ENCODE measurements at regions not wholly inside any gene's neighbourhood (a gene's known extent, or its start where the extent isn't known, plus 50 kb on each side); places are given as distances from the start of the nearest gene placed in this dataset.
A peak's percentile ranks its signal among the peaks of the same experiment; 100 is the strongest.

DNA sequence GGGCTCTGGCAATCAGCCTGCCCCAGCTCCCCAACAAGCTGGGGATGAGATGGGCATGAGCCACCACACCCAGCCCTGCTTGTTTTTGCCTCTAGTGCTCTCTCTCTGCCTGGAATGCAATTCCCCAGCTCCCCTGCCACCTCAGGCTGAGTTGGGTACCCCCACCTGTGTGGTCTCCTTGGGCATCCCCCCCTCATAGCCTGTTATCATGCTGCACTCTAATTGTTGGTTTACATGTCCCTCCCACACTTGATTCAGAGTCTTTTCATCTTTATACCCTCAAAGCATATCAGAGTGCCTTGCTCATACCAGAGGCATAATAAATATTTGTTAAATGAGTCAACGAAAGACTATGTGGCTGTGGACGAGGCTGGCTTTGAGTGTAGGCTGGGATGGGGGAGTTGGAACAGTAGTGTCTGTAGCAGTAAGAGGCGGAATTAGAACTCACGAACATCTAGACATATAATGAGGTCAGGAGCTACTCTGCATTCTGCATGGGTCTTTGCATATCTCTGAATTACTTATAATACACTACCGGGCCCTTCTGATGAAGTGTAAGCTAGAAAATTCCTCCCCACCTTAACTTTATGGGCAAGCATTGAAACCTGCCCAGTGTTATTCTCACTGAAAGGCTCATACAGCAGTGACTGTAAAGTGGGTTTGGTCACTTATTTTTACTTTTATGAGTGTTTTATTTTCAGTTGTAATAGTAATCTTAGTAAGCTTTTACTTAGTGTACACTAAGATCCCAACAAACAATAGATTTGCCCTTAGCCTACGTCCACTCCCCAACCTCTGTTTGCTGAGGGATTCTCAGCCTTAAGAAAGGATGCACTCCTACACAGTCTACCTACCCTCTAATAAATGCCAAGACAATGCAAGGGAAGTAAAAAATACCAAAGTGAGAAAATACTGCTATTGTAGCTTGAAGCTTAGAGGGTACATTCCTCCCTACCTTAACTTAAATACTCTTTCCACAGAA lies 58.7 kb downstream of the EDN1 start:
- no peak overlapping the region for H3K9ac ChIP-seq (ENCODE audit: low read length)
- no peaks in the 10 kb centered on the region for H3K36me3 ChIP-seq (ENCODE audit: insufficient read depth, low read length)
- H3K9me3 ChIP-seq (ENCODE audit: low read length): peaks cover 3% of the 10 kb centered on the region; the same call in 1 of the 2 replicates
- H2AFZ ChIP-seq (ENCODE audit: low read length): no peak overlapping the region
- peaks cover under 1% of the 10 kb centered on the region; the same call in 1 of the 2 replicates for H4K20me1 ChIP-seq (ENCODE audit: insufficient read depth, low read depth, low read length)
- H3K4me2 ChIP-seq (ENCODE audit: low read depth, low read length, poor library complexity, severe bottlenecking): no peak overlapping the region
- H3K4me3 ChIP-seq (ENCODE audit: low read length): no peak overlapping the region
- H3K27me3 ChIP-seq (ENCODE audit: low read length): no peaks in the 10 kb centered on the region
- no peak overlapping the region for H3K27ac ChIP-seq (ENCODE audit: low read length)
- no peaks in the 10 kb centered on the region for H3K79me2 ChIP-seq (ENCODE audit: low read length)
- no peaks in the 10 kb centered on the region for H3K9me2 ChIP-seq (replicated peaks; ENCODE audit: insufficient read depth, low read length)
- H3K4me1 ChIP-seq (ENCODE audit: low read length): no peaks in the 10 kb centered on the region
- DNase-seq: no peak

- no peak overlapping the region for H3K27ac ChIP-seq (ENCODE audit: low read length)
- no peaks in the 10 kb centered on the region for H3K36me3 ChIP-seq (ENCODE audit: insufficient read depth, low read length)
- no peaks in the 10 kb centered on the region for H4K20me1 ChIP-seq (ENCODE audit: insufficient read depth, low read depth, low read length)
- H3K9me2 ChIP-seq (replicated peaks; ENCODE audit: insufficient read depth, low read length): no peaks in the 10 kb centered on the region
- H3K4me1 ChIP-seq (ENCODE audit: low read length): peaks cover 14% of the 10 kb centered on the region
- H3K4me3 ChIP-seq (ENCODE audit: low read length): no peak overlapping the region
- peaks cover 3% of the 10 kb centered on the region; the same call in 1 of the 2 replicates for H3K9me3 ChIP-seq (ENCODE audit: low read length)
- no peaks in the 10 kb centered on the region for H3K27me3 ChIP-seq (ENCODE audit: low read length)
- no peak overlapping the region for H2AFZ ChIP-seq (ENCODE audit: low read length)
- no peak overlapping the region for H3K9ac ChIP-seq (ENCODE audit: low read length)
- H3K4me2 ChIP-seq (ENCODE audit: low read depth, low read length, poor library complexity, severe bottlenecking): no peak overlapping the region
- H3K79me2 ChIP-seq (ENCODE audit: low read length): no peaks in the 10 kb centered on the region
- no peak for DNase-seq
Measured at GRCh38 chr6:12350644-12351170, 60.5 kb downstream of the EDN1 start.

DNA sequence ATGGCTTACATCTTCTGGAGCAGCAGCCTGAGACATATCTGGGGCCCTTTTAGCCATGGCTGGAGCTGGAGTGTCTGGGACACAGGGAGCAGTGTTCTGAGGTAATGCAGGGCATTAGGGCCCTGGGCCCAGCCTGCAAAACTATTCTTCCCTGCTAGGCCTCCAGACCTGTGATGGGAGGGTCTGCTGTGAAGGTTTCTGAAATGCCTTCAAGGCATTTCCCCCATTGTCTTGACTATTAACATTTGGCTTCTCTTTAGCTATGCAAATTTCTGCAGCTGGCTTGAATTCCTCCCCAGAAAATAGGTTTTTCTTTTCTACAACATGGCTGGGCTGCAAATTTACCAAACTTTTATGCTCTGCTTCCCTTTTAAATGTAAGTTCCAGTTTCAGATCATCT lies 61.5 kb downstream of the EDN1 start:
- H3K9ac ChIP-seq (ENCODE audit: low read length): no peak overlapping the region
- H3K4me3 ChIP-seq (ENCODE audit: low read length): no peak overlapping the region
- H3K79me2 ChIP-seq (ENCODE audit: low read length): no peaks in the 10 kb centered on the region
- no peak overlapping the region for H3K4me2 ChIP-seq (ENCODE audit: low read depth, low read length, poor library complexity, severe bottlenecking)
- DNase-seq: no peak
- no peak overlapping the region for H2AFZ ChIP-seq (ENCODE audit: low read length)
- H3K9me2 ChIP-seq (replicated peaks; ENCODE audit: insufficient read depth, low read length): no peaks in the 10 kb centered on the region
- peaks cover 23% of the 10 kb centered on the region for H3K4me1 ChIP-seq (ENCODE audit: low read length)
- H3K27me3 ChIP-seq (ENCODE audit: low read length): no peaks in the 10 kb centered on the region
- H3K36me3 ChIP-seq (ENCODE audit: insufficient read depth, low read length): no peaks in the 10 kb centered on the region
- peaks cover 3% of the 10 kb centered on the region; the same call in 1 of the 2 replicates for H3K9me3 ChIP-seq (ENCODE audit: low read length)
- no peaks in the 10 kb centered on the region for H4K20me1 ChIP-seq (ENCODE audit: insufficient read depth, low read depth, low read length)
- H3K27ac ChIP-seq (ENCODE audit: low read length): no peak overlapping the region

DNA sequence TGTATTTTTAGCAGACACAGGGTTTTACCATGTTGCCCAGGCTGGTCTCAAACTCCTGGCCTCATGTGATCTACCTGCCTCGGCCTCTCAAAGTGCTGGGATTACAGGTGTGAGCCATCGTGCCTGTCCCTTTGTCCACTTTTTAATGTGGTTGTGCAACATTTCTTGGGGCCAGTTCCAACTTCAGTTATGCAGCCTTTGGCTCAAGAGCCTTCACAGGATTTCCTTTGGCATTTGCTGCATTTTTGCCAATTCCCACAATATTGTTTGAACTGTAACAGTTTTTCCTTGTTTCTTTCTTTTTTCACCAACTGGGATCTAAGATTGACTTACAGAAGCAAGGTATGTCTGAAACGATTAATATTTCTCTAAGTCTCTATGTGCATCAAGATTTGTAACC lies 63.6 kb downstream of the EDN1 start:
- H3K9me3 ChIP-seq (ENCODE audit: low read length): peaks cover 3% of the 10 kb centered on the region; the same call in 1 of the 2 replicates
- H2AFZ ChIP-seq (ENCODE audit: low read length): no peak overlapping the region
- H3K4me1 ChIP-seq (ENCODE audit: low read length): peaks cover 27% of the 10 kb centered on the region
- no peak overlapping the region for H3K27ac ChIP-seq (ENCODE audit: low read length)
- no peak overlapping the region for H3K4me2 ChIP-seq (ENCODE audit: low read depth, low read length, poor library complexity, severe bottlenecking)
- no peaks in the 10 kb centered on the region for H3K9me2 ChIP-seq (replicated peaks; ENCODE audit: insufficient read depth, low read length)
- H3K4me3 ChIP-seq (ENCODE audit: low read length): no peak overlapping the region
- DNase-seq: no peak
- no peaks in the 10 kb centered on the region for H3K79me2 ChIP-seq (ENCODE audit: low read length)
- H3K36me3 ChIP-seq (ENCODE audit: insufficient read depth, low read length): no peaks in the 10 kb centered on the region
- H4K20me1 ChIP-seq (ENCODE audit: insufficient read depth, low read depth, low read length): no peaks in the 10 kb centered on the region
- H3K27me3 ChIP-seq (ENCODE audit: low read length): no peaks in the 10 kb centered on the region
- H3K9ac ChIP-seq (ENCODE audit: low read length): no peak overlapping the region

- H3K9me3 ChIP-seq (ENCODE audit: low read length): peaks cover 3% of the 10 kb centered on the region; the same call in 1 of the 2 replicates
- no peak overlapping the region for H3K27ac ChIP-seq (ENCODE audit: low read length)
- H4K20me1 ChIP-seq (ENCODE audit: insufficient read depth, low read depth, low read length): no peaks in the 10 kb centered on the region
- H3K9me2 ChIP-seq (replicated peaks; ENCODE audit: insufficient read depth, low read length): no peaks in the 10 kb centered on the region
- H3K4me3 ChIP-seq (ENCODE audit: low read length): no peak overlapping the region
- H3K36me3 ChIP-seq (ENCODE audit: insufficient read depth, low read length): no peaks in the 10 kb centered on the region
- H3K79me2 ChIP-seq (ENCODE audit: low read length): no peaks in the 10 kb centered on the region
- peaks cover 27% of the 10 kb centered on the region for H3K4me1 ChIP-seq (ENCODE audit: low read length)
- no peak overlapping the region for H3K9ac ChIP-seq (ENCODE audit: low read length)
- peak; percentile 74 for DNase-seq
- H3K4me2 ChIP-seq (ENCODE audit: low read depth, low read length, poor library complexity, severe bottlenecking): no peak overlapping the region
- no peak overlapping the region for H2AFZ ChIP-seq (ENCODE audit: low read length)
- H3K27me3 ChIP-seq (ENCODE audit: low read length): no peaks in the 10 kb centered on the region
Measured at GRCh38 chr6:12354499-12354898, 64.3 kb downstream of the EDN1 start.

DNA sequence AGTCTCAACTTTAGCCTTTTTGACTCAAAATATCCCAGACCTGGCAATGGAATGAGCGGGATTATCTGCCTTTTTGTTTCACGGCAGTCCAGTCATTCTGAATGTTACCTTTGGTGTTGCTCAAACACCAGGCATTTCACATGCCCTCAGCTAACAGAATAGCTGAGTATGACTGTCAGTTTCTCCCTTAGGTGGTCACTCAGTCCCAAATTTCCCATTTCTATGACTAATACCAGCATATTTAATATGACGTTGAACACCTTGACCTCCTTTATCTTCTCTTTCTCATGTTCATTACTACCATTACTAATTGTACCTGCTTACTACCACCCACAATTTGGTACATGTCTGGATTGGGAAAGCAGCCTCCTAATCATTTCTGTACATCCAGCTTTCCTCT lies 65.2 kb downstream of the EDN1 start:
- H2AFZ ChIP-seq (ENCODE audit: low read length): no peak overlapping the region
- H3K4me3 ChIP-seq (ENCODE audit: low read length): no peak overlapping the region
- H4K20me1 ChIP-seq (ENCODE audit: insufficient read depth, low read depth, low read length): no peaks in the 10 kb centered on the region
- no peaks in the 10 kb centered on the region for H3K79me2 ChIP-seq (ENCODE audit: low read length)
- H3K9me3 ChIP-seq (ENCODE audit: low read length): peaks cover 3% of the 10 kb centered on the region; the same call in 1 of the 2 replicates
- no peak for DNase-seq
- no peak overlapping the region for H3K27ac ChIP-seq (ENCODE audit: low read length)
- H3K9ac ChIP-seq (ENCODE audit: low read length): no peak overlapping the region
- H3K4me2 ChIP-seq (ENCODE audit: low read depth, low read length, poor library complexity, severe bottlenecking): no peak overlapping the region
- H3K4me1 ChIP-seq (ENCODE audit: low read length): peaks cover 27% of the 10 kb centered on the region
- no peaks in the 10 kb centered on the region for H3K9me2 ChIP-seq (replicated peaks; ENCODE audit: insufficient read depth, low read length)
- H3K27me3 ChIP-seq (ENCODE audit: low read length): no peaks in the 10 kb centered on the region
- no peaks in the 10 kb centered on the region for H3K36me3 ChIP-seq (ENCODE audit: insufficient read depth, low read length)

DNA sequence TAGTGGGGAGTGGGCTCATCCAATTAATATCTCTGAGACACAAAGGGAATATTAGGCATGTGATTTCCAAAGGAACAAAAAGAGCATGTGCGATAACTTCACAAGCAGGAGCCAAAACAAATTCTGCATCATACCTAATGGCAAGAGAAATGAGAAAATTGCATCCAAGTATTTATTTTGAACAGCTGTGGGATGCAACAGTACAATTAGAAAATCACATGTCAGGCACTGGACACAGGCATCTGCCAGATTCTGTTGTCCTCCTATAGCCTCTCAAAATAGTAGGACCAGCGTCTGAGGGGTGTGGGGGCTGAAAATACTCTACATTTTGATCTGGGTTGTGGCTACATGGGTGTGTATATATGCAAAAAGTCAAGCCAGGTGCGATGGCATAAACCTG lies 66.3 kb downstream of the EDN1 start:
- H3K9me2 ChIP-seq (replicated peaks; ENCODE audit: insufficient read depth, low read length): no peaks in the 10 kb centered on the region
- peaks cover 27% of the 10 kb centered on the region for H3K4me1 ChIP-seq (ENCODE audit: low read length)
- no peaks in the 10 kb centered on the region for H3K27me3 ChIP-seq (ENCODE audit: low read length)
- H2AFZ ChIP-seq (ENCODE audit: low read length): no peak overlapping the region
- H3K27ac ChIP-seq (ENCODE audit: low read length): no peak overlapping the region
- H3K9me3 ChIP-seq (ENCODE audit: low read length): peaks cover 3% of the 10 kb centered on the region; the same call in 1 of the 2 replicates
- no peak overlapping the region for H3K9ac ChIP-seq (ENCODE audit: low read length)
- no peaks in the 10 kb centered on the region for H3K79me2 ChIP-seq (ENCODE audit: low read length)
- no peak for DNase-seq
- no peaks in the 10 kb centered on the region for H4K20me1 ChIP-seq (ENCODE audit: insufficient read depth, low read depth, low read length)
- H3K36me3 ChIP-seq (ENCODE audit: insufficient read depth, low read length): no peaks in the 10 kb centered on the region
- no peak overlapping the region for H3K4me2 ChIP-seq (ENCODE audit: low read depth, low read length, poor library complexity, severe bottlenecking)
- no peak overlapping the region for H3K4me3 ChIP-seq (ENCODE audit: low read length)
